MV-4-11 (cell line): ENCODE measurements at regions not wholly inside any gene's neighbourhood (a gene's known extent, or its start where the extent isn't known, plus 50 kb on each side); places are given as distances from the start of the nearest gene placed in this dataset.

Experiments
- DNase-seq: peaks from one replicate; lab custom pipeline; 2025; lab: John Stamatoyannopoulos, UW

- DNase-seq, result no peak
These were observed 57.3 kb downstream of the EVX1 start for GRCh38 chr7:27299861-27300260.

GRCh38 chr7:27300421-27300820 lies 57.8 kb downstream of the EVX1 start:
- DNase-seq, result peak; percentile 78

DNA sequence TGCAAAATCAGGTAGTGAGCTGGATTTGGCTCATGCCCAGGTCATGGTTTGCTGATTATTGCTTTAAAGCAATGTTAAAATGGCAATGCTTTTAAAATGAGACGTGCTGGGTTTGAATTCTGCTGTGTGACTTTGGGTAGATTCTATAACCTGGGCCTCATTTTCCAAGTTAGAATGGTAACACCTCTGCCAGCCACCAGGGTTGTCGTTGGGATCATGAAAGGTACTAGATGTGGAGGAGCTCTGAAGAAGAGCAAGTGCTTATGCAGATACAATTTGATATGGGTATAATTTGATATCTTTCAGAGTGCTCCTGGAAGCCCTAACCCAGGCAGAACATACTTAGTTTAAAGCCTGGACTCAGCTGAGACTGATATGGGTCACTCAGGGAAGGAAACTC lies 60.0 kb downstream of the EVX1 start:
- no peak for DNase-seq

- DNase-seq, result peak; percentile 58
These were observed 60.4 kb downstream of the EVX1 start for GRCh38 chr7:27303026-27303425.

DNA sequence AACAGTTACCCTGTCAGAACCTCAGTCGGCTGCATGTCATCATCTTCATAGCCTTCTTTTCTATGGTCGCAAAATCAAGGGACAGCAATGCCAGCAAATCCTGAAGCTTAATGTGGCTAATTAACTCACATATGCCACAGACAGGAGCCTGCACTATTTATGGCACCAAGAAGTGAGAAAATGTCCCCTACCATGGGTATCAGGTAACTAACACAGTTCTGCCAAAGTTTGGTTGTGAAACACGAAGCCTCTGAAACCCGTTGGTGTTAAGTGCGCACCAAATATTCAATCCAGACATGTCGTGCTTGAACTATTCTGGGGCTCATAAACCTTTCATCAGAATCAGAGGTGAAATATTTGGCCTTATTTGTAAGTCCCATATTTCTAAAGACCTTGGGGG lies 63.3 kb downstream of the EVX1 start:
- no peak for DNase-seq

DNA sequence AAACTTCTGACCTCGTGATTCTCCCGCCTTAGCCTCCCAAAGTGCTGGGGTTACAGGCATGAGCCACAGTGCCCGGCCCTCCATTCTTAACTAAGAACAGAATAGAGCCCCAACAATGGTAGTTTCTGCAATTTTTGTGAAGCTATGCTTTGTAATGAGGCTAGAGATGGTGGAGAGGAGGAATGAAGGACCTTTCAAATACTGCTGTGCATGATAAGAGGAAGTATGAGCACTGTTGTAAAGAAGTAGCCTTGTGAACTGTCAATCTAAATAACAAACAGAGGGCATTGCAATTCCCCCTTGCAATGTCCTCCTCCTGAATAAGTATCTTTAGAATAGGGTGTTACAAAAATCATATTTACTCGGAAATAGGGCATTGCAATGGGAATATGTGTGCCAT lies 70.2 kb downstream of the EVX1 start:
- peak; percentile 54 for DNase-seq

DNA sequence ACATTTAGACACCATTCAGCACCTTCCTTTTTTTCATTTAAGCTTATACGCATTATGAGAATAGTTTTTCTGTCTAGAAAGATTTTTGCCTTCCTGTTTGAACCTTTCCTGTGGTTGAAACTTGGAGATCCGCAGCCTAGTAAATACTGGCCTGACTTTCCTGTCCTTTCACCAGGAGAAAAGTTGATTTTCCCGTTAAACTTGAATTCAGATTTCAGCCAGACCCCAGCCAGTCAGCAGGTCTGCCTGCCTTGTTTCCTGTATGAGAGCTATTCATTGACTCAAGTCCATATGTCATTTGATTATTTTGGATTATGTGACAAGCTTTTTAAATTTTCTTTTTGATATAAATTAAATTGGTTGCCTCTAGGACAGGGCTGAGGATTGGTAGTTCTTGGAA lies 71.5 kb downstream of the EVX1 start:
- DNase-seq, result no peak

GRCh38 chr7:27315066-27315465 lies 72.5 kb downstream of the EVX1 start:
- DNase-seq, result no peak

GRCh38 chr7:27316311-27316710 lies 73.7 kb downstream of the EVX1 start:
- peak; percentile 82 for DNase-seq

DNA sequence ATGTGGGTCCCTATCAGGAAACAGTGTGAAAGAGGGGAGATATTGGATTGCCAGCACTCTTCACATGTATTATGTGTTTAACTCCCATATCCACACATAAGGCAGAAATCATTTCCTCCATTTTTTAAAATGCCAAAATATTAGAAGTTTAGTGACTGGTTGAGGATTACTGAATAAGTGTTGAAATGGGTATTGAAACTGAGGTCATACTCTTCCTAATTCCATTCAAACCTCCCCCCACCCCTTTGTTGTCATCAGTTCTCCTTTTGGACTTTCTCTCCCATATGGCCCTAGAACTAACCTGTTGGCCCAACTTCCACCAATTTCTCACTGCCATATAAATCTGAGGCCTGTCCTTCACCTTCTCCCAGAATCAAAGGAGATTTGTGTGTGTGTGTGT lies 81.6 kb downstream of the EVX1 start:
- DNase-seq, result peak; percentile 57

- DNase-seq, result no peak
These were observed 87.3 kb downstream of the EVX1 start for GRCh38 chr7:27329909-27330308.

GRCh38 chr7:27339478-27339877 lies 96.9 kb downstream of the EVX1 start:
- peak; percentile 98 for DNase-seq

GRCh38 chr7:27344471-27344870 lies 101.9 kb downstream of the EVX1 start:
- DNase-seq, result no peak

- no peak for DNase-seq
These were observed 102.7 kb downstream of the EVX1 start for GRCh38 chr7:27345164-27345887.

DNA sequence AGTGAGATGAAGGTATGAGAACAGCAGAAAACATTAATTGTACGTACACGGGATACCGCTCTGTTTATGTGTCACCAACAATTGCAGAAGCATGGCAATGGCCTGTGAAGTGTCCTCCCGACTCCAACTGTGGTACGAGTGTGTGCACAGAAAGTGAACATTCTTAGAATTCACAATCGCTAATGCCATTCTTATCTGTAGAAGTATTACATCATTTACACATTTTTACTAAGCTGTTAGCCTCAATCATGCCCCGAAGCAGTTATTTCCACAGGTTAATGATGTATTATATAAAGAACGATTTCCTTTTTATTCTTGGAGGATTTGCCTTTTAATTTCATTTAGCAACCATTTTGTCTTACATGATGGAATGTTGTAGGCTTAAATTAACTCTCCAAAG lies 103.4 kb downstream of the EVX1 start:
- no peak for DNase-seq

DNA sequence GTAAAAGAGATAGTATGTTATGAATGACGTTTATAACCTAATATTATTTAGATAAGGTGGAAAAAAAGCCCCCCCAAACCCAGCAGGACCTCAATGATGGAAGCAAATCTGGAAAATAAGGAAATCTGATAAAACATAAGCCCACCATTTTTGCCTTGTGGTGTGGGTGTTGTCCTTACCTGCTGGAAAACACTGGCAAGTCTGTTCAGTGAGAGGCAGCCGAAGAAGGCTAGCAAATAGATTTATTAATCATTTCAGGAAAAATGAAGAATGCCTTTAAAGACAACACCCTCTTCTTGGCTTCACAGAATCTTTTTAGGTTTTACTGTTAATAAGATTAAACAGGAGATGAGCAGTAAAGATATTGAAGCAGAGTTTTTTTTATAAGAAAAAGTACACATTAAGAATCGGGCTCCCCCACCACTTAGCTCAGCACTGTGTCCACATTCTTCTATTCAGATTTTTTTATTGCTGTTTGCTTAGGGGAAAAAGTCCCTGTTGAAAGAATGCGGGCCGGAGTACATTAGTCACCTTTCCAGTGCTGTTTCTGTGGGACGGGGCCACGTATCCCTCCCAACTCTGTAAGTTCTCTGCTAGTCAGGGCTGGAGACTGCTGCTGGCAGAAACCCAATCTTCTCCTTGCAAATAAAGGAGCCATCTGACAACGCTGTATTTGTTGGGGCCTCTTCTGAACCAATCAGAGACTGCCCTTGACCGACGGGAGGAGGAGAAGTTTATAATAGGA lies 104.1 kb downstream of the EVX1 start:
- DNase-seq, result no peak

- DNase-seq, result no peak
These were observed 104.7 kb downstream of the EVX1 start for GRCh38 chr7:27347276-27347640.

DNA sequence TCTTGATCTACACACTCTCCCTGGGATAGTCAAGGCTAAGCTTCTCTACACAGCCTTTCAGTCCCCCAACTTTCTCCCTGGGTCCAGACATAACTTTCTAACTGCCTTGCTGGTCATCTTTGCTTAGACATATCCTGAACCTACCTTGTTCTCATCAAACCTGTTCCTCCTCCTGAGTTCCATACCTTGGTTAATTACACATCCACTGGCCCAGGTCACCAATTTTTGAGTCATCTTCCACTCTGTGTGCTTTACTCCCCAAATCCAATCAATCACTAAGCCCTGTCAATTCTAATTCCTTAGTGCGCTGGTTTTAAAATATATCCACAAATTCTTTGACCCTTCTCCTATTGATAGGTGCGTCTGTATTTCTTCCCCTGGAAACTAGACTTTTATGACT lies 107.0 kb downstream of the EVX1 start:
- no peak for DNase-seq

DNA sequence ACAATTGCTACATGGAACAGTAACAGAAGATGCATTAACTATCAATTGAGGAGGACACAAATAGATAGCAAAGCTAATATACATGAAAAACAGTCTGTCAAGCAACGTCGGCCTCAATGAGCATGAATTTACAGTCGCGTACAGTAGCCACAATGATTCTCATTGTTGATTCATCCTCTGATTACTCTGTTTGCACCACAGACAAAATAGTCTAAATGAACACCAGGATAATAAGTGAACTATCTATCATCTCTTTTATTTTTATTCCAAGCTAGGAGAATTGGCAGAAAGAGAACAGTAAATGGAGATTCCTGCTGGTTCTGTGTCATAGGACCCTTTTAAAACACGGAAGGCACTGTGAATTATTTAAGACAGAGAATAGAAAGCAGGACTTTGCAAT lies 108.5 kb downstream of the EVX1 start:
- DNase-seq, result no peak

DNA sequence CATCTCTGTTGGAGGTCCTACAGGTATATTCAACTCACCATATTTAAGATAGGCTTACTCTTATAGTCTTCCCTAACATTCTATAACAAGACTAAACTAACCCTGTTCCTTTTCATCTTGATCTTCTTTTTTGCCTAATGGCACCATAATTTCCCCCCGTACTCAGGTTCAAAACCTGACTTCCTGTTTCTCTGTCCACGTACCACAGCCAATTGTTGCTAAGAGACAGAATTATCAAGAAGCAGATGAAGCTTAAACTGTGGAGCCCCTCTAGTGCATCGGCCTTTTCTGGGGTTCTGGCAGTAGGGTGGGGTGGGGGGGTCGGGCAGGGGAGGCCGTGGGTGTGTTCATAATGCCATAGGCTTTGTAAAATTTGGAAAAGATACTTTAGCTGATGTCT lies 109.2 kb downstream of the EVX1 start:
- DNase-seq, result peak; percentile 37

GRCh38 chr7:27359181-27360125 lies 116.9 kb downstream of the EVX1 start:
- DNase-seq, result peak; percentile 83

GRCh38 chr7:27361522-27361921 lies 118.9 kb downstream of the EVX1 start:
- no peak for DNase-seq

- DNase-seq, result no peak
These were observed 119.4 kb downstream of the EVX1 start for GRCh38 chr7:27362026-27362425.
